G401.6 (cell line): ENCODE measurements at regions not wholly inside any gene's neighbourhood (a gene's known extent, or its start where the extent isn't known, plus 50 kb on each side); places are given as distances from the start of the nearest gene placed in this dataset.

ENCODE experiments used
- FAIRE-seq: peaks from 2 replicates; lab custom pipeline; 2012; peaks lifted over from hg19 to GRCh38; lab: Jason Lieb, UNC

- no peak for FAIRE-seq
Observed at GRCh38 chr18:29653671-29654215, 1388.8 kb downstream of the DSC3 start.

GRCh38 chr18:29652797-29653196, 1389.7 kb downstream of the DSC3 start:
- FAIRE-seq = no peak

GRCh38 chr18:29651122-29651680, 1391.3 kb downstream of the DSC3 start:
- FAIRE-seq = no peak

GRCh38 chr18:29648891-29649290, 1393.7 kb downstream of the DSC3 start:
- no peak for FAIRE-seq

GRCh38 chr18:29647700-29648099, 1394.8 kb downstream of the DSC3 start:
- FAIRE-seq = no peak

GRCh38 chr18:29644276-29644675, 1398.3 kb downstream of the DSC3 start:
- FAIRE-seq = no peak

GRCh38 chr18:29629493-29630036, 1413.0 kb downstream of the DSC3 start:
- no peak for FAIRE-seq

GRCh38 chr18:29626094-29626493, 1416.4 kb downstream of the DSC3 start:
- FAIRE-seq = no peak

- FAIRE-seq = no peak
Observed at GRCh38 chr18:29616867-29617266, 1425.7 kb downstream of the DSC3 start.

- no peak for FAIRE-seq
Observed at GRCh38 chr18:29608982-29609381, 1432.1 kb upstream of the CDH2 start.

- FAIRE-seq = no peak
Observed at GRCh38 chr18:29605365-29605764, 1428.4 kb upstream of the CDH2 start.

GRCh38 chr18:29596959-29597358, 1420.0 kb upstream of the CDH2 start:
- no peak for FAIRE-seq

GRCh38 chr18:29594493-29594892, 1417.6 kb upstream of the CDH2 start:
- FAIRE-seq = no peak

- no peak for FAIRE-seq
Observed at GRCh38 chr18:29588446-29589100, 1411.6 kb upstream of the CDH2 start.

GRCh38 chr18:29586210-29586609, 1409.3 kb upstream of the CDH2 start:
- FAIRE-seq = no peak

GRCh38 chr18:29560270-29560669, 1383.3 kb upstream of the CDH2 start:
- FAIRE-seq = no peak

GRCh38 chr18:29556070-29556469, 1379.1 kb upstream of the CDH2 start:
- FAIRE-seq = no peak

GRCh38 chr18:29549759-29550158, 1372.8 kb upstream of the CDH2 start:
- FAIRE-seq = no peak

- FAIRE-seq = no peak
Observed at GRCh38 chr18:29547626-29548025, 1370.7 kb upstream of the CDH2 start.

- FAIRE-seq = no peak
Observed at GRCh38 chr18:29540548-29540947, 1363.6 kb upstream of the CDH2 start.

GRCh38 chr18:29531746-29532145, 1354.8 kb upstream of the CDH2 start:
- no peak for FAIRE-seq

GRCh38 chr18:29523371-29523770, 1346.4 kb upstream of the CDH2 start:
- no peak for FAIRE-seq

GRCh38 chr18:29512761-29513160, 1335.8 kb upstream of the CDH2 start:
- no peak for FAIRE-seq

- no peak for FAIRE-seq
Observed at GRCh38 chr18:29512203-29512602, 1335.3 kb upstream of the CDH2 start.
